GM23248 (cell line): ENCODE measurements at regions not wholly inside any gene's neighbourhood (a gene's known extent, or its start where the extent isn't known, plus 50 kb on each side); places are given as distances from the start of the nearest gene placed in this dataset.

Experiments
- EZH2 ChIP-seq: fragments of 200-600 bp; sonication (generic); IDR thresholded peaks from 2 replicates; pipeline ENCODE4 v1.6.1; 2018; ENCODE audit warnings: antibody characterized with exemption, mild to moderate bottlenecking; ENCODE audit not compliant: insufficient read depth, poor library complexity, severe bottlenecking
- EZH2phosphoT487 ChIP-seq: fragments of 200-600 bp; sonication (generic); IDR thresholded peaks from 2 replicates; pipeline ENCODE4 v1.6.1; 2018; ENCODE audit warnings: antibody characterized with exemption, moderate library complexity, mild to moderate bottlenecking, low read depth; ENCODE audit not compliant: insufficient read depth

DNA sequence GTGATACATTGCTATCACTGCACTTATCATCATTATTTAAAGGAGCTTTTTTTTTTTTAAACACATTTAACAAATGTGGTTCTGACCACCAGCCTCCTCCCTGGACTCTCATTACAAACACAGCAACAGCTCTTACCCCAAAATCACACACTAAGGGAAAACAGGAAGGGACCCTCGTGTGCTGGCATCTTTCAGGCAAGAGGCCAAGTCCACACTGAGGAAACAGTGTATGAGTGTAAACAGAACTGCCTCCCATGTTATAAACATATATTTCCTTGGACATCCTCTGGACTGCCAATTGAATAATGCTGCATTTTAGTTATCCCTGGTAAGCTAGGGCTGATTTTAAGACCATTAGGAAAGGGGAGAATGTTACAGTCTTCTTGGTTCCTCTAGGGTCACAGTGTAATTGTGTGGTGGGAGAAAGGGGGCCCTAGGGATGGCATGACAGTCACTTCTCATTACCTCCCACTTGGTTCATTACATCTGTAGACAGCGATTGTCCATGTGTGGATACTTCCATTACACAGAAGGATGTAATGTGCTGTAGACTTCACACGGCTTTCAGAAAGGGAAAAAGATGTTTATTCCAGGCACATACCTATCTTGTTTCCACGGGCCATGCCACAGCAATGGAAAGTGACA lies 244.6 kb upstream of the TET2 start:
- TF ChIP-seq EZH2 (no peak), EZH2phosphoT487 (no peak)
